ENCODE measurements at regions not wholly inside any gene's neighbourhood (a gene's known extent, or its start where the extent isn't known, plus 50 kb on each side); places are given as distances from the start of the nearest gene placed in this dataset.

DNA sequence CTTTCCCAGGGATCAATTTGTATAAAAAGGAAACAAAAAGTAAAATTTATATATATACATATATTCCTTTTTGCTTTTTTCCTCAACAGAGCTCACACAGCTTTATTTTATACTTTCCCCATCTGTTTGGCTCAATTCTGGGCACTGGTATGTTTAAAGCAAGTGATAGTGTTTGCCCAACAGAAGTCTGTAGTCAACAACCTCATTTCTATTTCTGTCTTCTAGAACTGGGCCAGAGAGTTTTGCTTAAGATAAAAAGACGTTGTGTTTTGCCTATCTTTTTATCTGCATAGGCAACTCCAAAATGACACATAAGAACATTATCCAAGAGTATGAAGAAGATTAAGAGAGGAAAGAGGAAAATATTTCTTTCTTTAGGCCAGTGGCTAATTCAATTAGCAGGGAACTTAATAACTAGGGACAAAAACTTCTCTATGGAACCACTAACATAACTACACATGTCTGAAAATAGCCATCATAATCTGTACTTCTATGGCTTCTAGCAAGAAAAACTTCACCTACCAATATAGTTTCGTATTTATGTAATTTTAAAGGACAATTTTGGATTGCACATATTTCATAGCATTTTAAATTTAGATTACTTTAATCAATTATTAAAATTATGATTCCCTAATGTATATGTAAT, 1300.5 kb downstream of the ARAP2 start:
- no peaks in the 10 kb centered on the region for H3F3A ChIP-seq (ENCODE audit: low read depth)
- no peaks in the 10 kb centered on the region for H3K4me1 Mint-ChIP-seq
- no peak overlapping the region for H3K4me2 ChIP-seq
- H3K9ac ChIP-seq = no peak overlapping the region
- H3K4me1 ChIP-seq = no peaks in the 10 kb centered on the region
- no peak overlapping the region for H3K27ac Mint-ChIP-seq
- H3K9me3 Mint-ChIP-seq = no peaks in the 10 kb centered on the region
- no peak overlapping the region for H3K27ac ChIP-seq
- H3K4me3 ChIP-seq = no peak overlapping the region
- H3K27me3 ChIP-seq = no peaks in the 10 kb centered on the region
- no peak overlapping the region for H3K4me3 Mint-ChIP-seq
- H2AFZ ChIP-seq (replicated peaks) = no peak overlapping the region
- H4K20me1 ChIP-seq (ENCODE audit: low read depth) = no peaks in the 10 kb centered on the region
- H3K9me3 ChIP-seq (ENCODE audit: low read depth) = no peaks in the 10 kb centered on the region
- TF ChIP-seq EZH2phosphoT487 (IDR thresholded peaks at IDR 0.05) = no peak
- TF ChIP-seq EZH2 (IDR thresholded peaks at IDR 0.05) = no peak
- TF ChIP-seq CTCF (IDR thresholded peaks at IDR 0.05) = no peak
- H3K36me3 Mint-ChIP-seq = no peaks in the 10 kb centered on the region
- H3K36me3 ChIP-seq = no peaks in the 10 kb centered on the region
- no peaks in the 10 kb centered on the region for H3K79me2 ChIP-seq (ENCODE audit: low read depth)
- DNase-seq (ENCODE audit: low spot score) = no peak
- no peaks in the 10 kb centered on the region for H3K27me3 Mint-ChIP-seq (ENCODE audit: insufficient read depth, low read depth)

- no peaks in the 10 kb centered on the region for H3K9me3 ChIP-seq (ENCODE audit: low read depth)
- H3K27ac ChIP-seq = no peak overlapping the region
- Mint-ChIP-seq H3K4me1 (no peaks in the 10 kb centered on the region), H3K27ac (no peak overlapping the region), H3K4me3 (no peak overlapping the region), H3K27me3 (ENCODE audit: insufficient read depth, low read depth) (no peaks in the 10 kb centered on the region), H3K36me3 (no peaks in the 10 kb centered on the region), H3K9me3 (peaks cover 2% of the 10 kb centered on the region)
- H3K4me3 ChIP-seq = no peak overlapping the region
- no peak for DNase-seq (ENCODE audit: low spot score)
- TF ChIP-seq EZH2phosphoT487 (IDR thresholded peaks at IDR 0.05) = no peak
- TF ChIP-seq CTCF (IDR thresholded peaks at IDR 0.05) = no peak
- no peak for TF ChIP-seq EZH2 (IDR thresholded peaks at IDR 0.05)
- H4K20me1 ChIP-seq (ENCODE audit: low read depth) = no peaks in the 10 kb centered on the region
- H3K4me1 ChIP-seq = no peaks in the 10 kb centered on the region
- no peaks in the 10 kb centered on the region for H3K27me3 ChIP-seq
- no peak overlapping the region for H2AFZ ChIP-seq (replicated peaks)
- no peaks in the 10 kb centered on the region for H3K79me2 ChIP-seq (ENCODE audit: low read depth)
- H3K4me2 ChIP-seq = no peak overlapping the region
- H3F3A ChIP-seq (ENCODE audit: low read depth) = no peaks in the 10 kb centered on the region
- no peaks in the 10 kb centered on the region for H3K36me3 ChIP-seq
- no peak overlapping the region for H3K9ac ChIP-seq
Observed at GRCh38 chr4:34950926-34951325, 1293.4 kb downstream of the ARAP2 start.

DNA sequence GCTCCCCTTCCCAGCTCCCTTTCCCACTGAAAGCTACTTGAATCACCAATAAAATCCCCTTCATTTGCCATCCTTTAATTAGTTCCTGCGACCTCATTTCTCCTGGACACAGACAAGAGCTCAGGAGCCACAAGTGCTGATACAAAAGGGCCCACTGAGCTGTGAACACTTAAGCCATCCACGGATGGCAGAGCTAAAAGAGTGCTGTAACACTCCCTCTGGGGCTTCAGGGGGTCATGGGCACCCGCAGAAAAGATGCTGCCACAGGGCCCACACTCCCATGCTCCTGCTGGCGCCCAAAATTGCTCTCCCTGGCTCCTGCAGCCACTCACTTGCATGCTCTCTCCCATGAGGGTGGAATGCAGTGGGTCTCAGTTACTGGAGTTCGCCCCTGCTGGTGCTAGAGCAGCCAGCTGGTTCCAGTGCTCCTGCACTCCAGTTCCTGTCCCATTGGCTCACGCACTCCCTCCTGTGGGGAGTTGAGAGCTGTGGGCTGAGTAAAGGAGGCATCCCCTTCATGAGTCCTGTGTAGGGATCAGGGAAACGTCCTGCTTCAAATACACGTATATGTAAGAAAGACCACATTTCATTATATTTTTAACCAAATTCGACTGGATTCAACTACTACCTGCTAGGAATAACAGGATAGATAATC, 1291.0 kb downstream of the ARAP2 start:
- H3K4me1 Mint-ChIP-seq = no peaks in the 10 kb centered on the region
- no peaks in the 10 kb centered on the region for H4K20me1 ChIP-seq (ENCODE audit: low read depth)
- H3F3A ChIP-seq (ENCODE audit: low read depth) = no peaks in the 10 kb centered on the region
- H3K79me2 ChIP-seq (ENCODE audit: low read depth) = no peaks in the 10 kb centered on the region
- no peak overlapping the region for H3K4me3 Mint-ChIP-seq
- no peak overlapping the region for H3K27ac ChIP-seq
- peaks cover 2% of the 10 kb centered on the region for H3K9me3 Mint-ChIP-seq
- H3K36me3 Mint-ChIP-seq = no peaks in the 10 kb centered on the region
- H3K4me1 ChIP-seq = no peaks in the 10 kb centered on the region
- H3K9ac ChIP-seq = no peak overlapping the region
- H3K4me3 ChIP-seq = no peak overlapping the region
- no peaks in the 10 kb centered on the region for H3K9me3 ChIP-seq (ENCODE audit: low read depth)
- no peaks in the 10 kb centered on the region for H3K36me3 ChIP-seq
- H3K4me2 ChIP-seq = no peak overlapping the region
- TF ChIP-seq CTCF (IDR thresholded peaks at IDR 0.05) = peak; percentile 7
- TF ChIP-seq EZH2 (IDR thresholded peaks at IDR 0.05) = no peak
- no peak for TF ChIP-seq EZH2phosphoT487 (IDR thresholded peaks at IDR 0.05)
- H3K27me3 Mint-ChIP-seq (ENCODE audit: insufficient read depth, low read depth) = peaks cover 2% of the 10 kb centered on the region
- no peak overlapping the region for H3K27ac Mint-ChIP-seq
- DNase-seq (ENCODE audit: low spot score) = peak; percentile 10
- H3K27me3 ChIP-seq = no peaks in the 10 kb centered on the region
- H2AFZ ChIP-seq (replicated peaks) = no peak overlapping the region

Data from neural progenitor cell (in vitro differentiated cells).